NCI-H748 (cell line): ENCODE measurements at regions not wholly inside any gene's neighbourhood (a gene's known extent, or its start where the extent isn't known, plus 50 kb on each side); places are given as distances from the start of the nearest gene placed in this dataset.
"Not testable (repeated sequence)": the region's sequence is repeated elsewhere in the genome, so short reads cannot be mapped to it uniquely, and the experiment has no call there.

ENCODE experiments used
- DNase-seq: peaks from one replicate; lab custom pipeline; 2025; ENCODE audit not compliant: unreplicated experiment; lab: John Stamatoyannopoulos, UW

GRCh38 chr2:61677942-61678341 lies 139.8 kb upstream of the XPO1 start:
- no peak for DNase-seq

- DNase-seq: no peak
Observed at GRCh38 chr2:61677306-61677705, 139.2 kb upstream of the XPO1 start.

- DNase-seq: no peak
Observed at GRCh38 chr2:61675204-61675603, 137.0 kb upstream of the XPO1 start.

- DNase-seq: peak; percentile 4
Observed at GRCh38 chr2:61671561-61672315, 133.6 kb upstream of the XPO1 start.

GRCh38 chr2:61670591-61671501 lies 132.7 kb upstream of the XPO1 start:
- DNase-seq: no peak

- DNase-seq: no peak
Observed at GRCh38 chr2:61664190-61664589, 126.0 kb upstream of the XPO1 start.

GRCh38 chr2:61662990-61663389 lies 124.8 kb upstream of the XPO1 start:
- DNase-seq: no peak

- no peak for DNase-seq
Observed at GRCh38 chr2:61660511-61661388, 122.6 kb upstream of the XPO1 start.

- DNase-seq: peak; percentile 54
Observed at GRCh38 chr2:61658841-61659780, 121.0 kb upstream of the XPO1 start.

GRCh38 chr2:61649946-61650345 lies 111.8 kb upstream of the XPO1 start:
- not testable (repeated sequence) for DNase-seq

- DNase-seq: no peak
Observed at GRCh38 chr2:61649021-61649420, 110.9 kb upstream of the XPO1 start.

GRCh38 chr2:61647044-61647443 lies 108.9 kb upstream of the XPO1 start:
- DNase-seq: no peak

- DNase-seq: no peak
Observed at GRCh38 chr2:61645911-61646310, 107.8 kb upstream of the XPO1 start.

- not testable (repeated sequence) for DNase-seq
Observed at GRCh38 chr2:61643153-61643552, 105.0 kb upstream of the XPO1 start.

GRCh38 chr2:61640406-61640805 lies 102.2 kb upstream of the XPO1 start:
- no peak for DNase-seq

- no peak for DNase-seq
Observed at GRCh38 chr2:61639721-61640120, 101.6 kb upstream of the XPO1 start.

GRCh38 chr2:61636686-61637085 lies 98.5 kb upstream of the XPO1 start:
- DNase-seq: no peak

- DNase-seq: no peak
Observed at GRCh38 chr2:61634512-61634911, 96.4 kb upstream of the XPO1 start.

- DNase-seq: no peak
Observed at GRCh38 chr2:61633250-61633649, 95.1 kb upstream of the XPO1 start.
